H9 (cell line): ENCODE measurements at regions not wholly inside any gene's neighbourhood (a gene's known extent, or its start where the extent isn't known, plus 50 kb on each side); places are given as distances from the start of the nearest gene placed in this dataset.

Experiments used
- DNase-seq: peaks from one replicate; pipeline ENCODE4 v3.0.0-alpha.2; 2017
- H2AFZ ChIP-seq: one replicate; pipeline ENCODE4 v1.6.1; 2013; ENCODE audit warnings: mild to moderate bottlenecking, low read length, control low read depth, moderate library complexity
- H2AK5ac ChIP-seq: 2 replicates; pipeline ENCODE4 v1.6.1; 2013; ENCODE audit warnings: low read length, control low read depth, mixed read lengths; ENCODE audit not compliant: insufficient read length
- H2BK120ac ChIP-seq: one replicate; pipeline ENCODE4 v1.6.1; 2013; ENCODE audit warnings: low read depth, mild to moderate bottlenecking, low read length, control low read depth, inconsistent platforms; ENCODE audit not compliant: poor library complexity, severe bottlenecking
- H2BK12ac ChIP-seq: 2 replicates; pipeline ENCODE4 v1.6.1; 2013; ENCODE audit warnings: low read length, control low read depth, mixed read lengths, low read depth; ENCODE audit not compliant: insufficient read length
- H2BK15ac ChIP-seq: 2 replicates; pipeline ENCODE4 v1.6.1; 2013; ENCODE audit warnings: low read depth, low read length, control low read depth
- H2BK20ac ChIP-seq: one replicate; pipeline ENCODE4 v1.6.1; 2013; ENCODE audit warnings: low read depth, mild to moderate bottlenecking, low read length, control low read depth, inconsistent platforms; ENCODE audit not compliant: poor library complexity, severe bottlenecking
- H2BK5ac ChIP-seq: 2 replicates; pipeline ENCODE4 v1.6.1; 2013; ENCODE audit warnings: low read length, control low read depth, mixed read lengths; ENCODE audit not compliant: insufficient read length
- H3K14ac ChIP-seq: 2 replicates; pipeline ENCODE4 v1.6.1; 2013; ENCODE audit warnings: low read length, control low read depth; ENCODE audit not compliant: insufficient read depth
- H3K18ac ChIP-seq: 2 replicates; pipeline ENCODE4 v1.6.1; 2013; ENCODE audit warnings: low read depth, mild to moderate bottlenecking, mixed read lengths, low read length, control low read depth; ENCODE audit not compliant: insufficient read length
- H3K23ac ChIP-seq: 2 replicates; pipeline ENCODE4 v1.6.1; 2013; ENCODE audit warnings: low read length, control low read depth, mixed read lengths, low read depth; ENCODE audit not compliant: insufficient read length
- H3K23me2 ChIP-seq: 2 replicates; pipeline ENCODE4 v1.6.1; 2013; ENCODE audit warnings: low read depth, mild to moderate bottlenecking, mixed read lengths, low read length, control low read depth; ENCODE audit not compliant: insufficient read length, poor library complexity, severe bottlenecking
- H3K27ac ChIP-seq: 2 replicates; pipeline ENCODE4 v1.5.1; 2013; ENCODE audit warnings: low read length, control low read depth, mixed read lengths, low read depth; ENCODE audit not compliant: insufficient read length
- H3K27me3 ChIP-seq: 2 replicates; pipeline ENCODE4 v1.6.1; 2013; ENCODE audit warnings: low read length, control low read depth, inconsistent platforms; ENCODE audit not compliant: insufficient read depth
- H3K4ac ChIP-seq: 2 replicates; pipeline ENCODE4 v1.6.1; 2013; ENCODE audit warnings: low read depth, mild to moderate bottlenecking, control low read depth, inconsistent platforms, low read length, moderate library complexity
- H3K4me1 ChIP-seq: 2 replicates; pipeline ENCODE4 v1.6.1; 2013; ENCODE audit warnings: low read length, control low read depth, inconsistent platforms; ENCODE audit not compliant: insufficient read depth
- H3K4me2 ChIP-seq: 2 replicates; pipeline ENCODE4 v1.6.1; 2013; ENCODE audit warnings: low read length, control low read depth, mixed read lengths; ENCODE audit not compliant: insufficient read length, insufficient read depth
- H3K56ac ChIP-seq: 2 replicates; pipeline ENCODE4 v1.6.1; 2013; ENCODE audit warnings: low read depth, mild to moderate bottlenecking, mixed read lengths, low read length, control low read depth; ENCODE audit not compliant: insufficient read length
- H3K79me1 ChIP-seq: 2 replicates; pipeline ENCODE4 v1.6.1; 2013; ENCODE audit warnings: low read depth, mild to moderate bottlenecking, moderate library complexity, low read length, control low read depth, inconsistent platforms; ENCODE audit not compliant: insufficient read depth, poor library complexity, severe bottlenecking
- H3K79me2 ChIP-seq: 2 replicates; pipeline ENCODE4 v1.6.1; 2013; ENCODE audit warnings: low read length, control low read depth, inconsistent platforms; ENCODE audit not compliant: insufficient read depth
- H3K9ac ChIP-seq: 2 replicates; pipeline ENCODE4 v1.6.1; 2013; ENCODE audit warnings: low read length, control low read depth, mixed read lengths; ENCODE audit not compliant: insufficient read length; ENCODE audit errors: extremely low read depth
- H3K9me3 ChIP-seq: one replicate; pipeline ENCODE4 v1.6.1; 2013; ENCODE audit warnings: low read depth, low read length, inconsistent platforms; ENCODE audit not compliant: control insufficient read depth
- H3T11ph ChIP-seq: one replicate; pipeline ENCODE4 v1.6.1; 2013; ENCODE audit warnings: mild to moderate bottlenecking, low read length, control low read depth, inconsistent platforms
- H4K20me1 ChIP-seq: one replicate; pipeline ENCODE4 v1.6.1; 2013; ENCODE audit not compliant: control insufficient read depth, insufficient read length, insufficient read depth
- H4K5ac ChIP-seq: 2 replicates; pipeline ENCODE4 v1.6.1; 2013; ENCODE audit warnings: low read depth, mild to moderate bottlenecking, mixed read lengths, low read length, control low read depth; ENCODE audit not compliant: insufficient read length
- H4K8ac ChIP-seq: replicated peaks from 2 replicates; pipeline ENCODE4 v1.6.1; 2013; ENCODE audit warnings: low read length, control low read depth, mixed read lengths, low read depth; ENCODE audit not compliant: insufficient read length
- H4K91ac ChIP-seq: 2 replicates; pipeline ENCODE4 v1.6.1; 2013; ENCODE audit warnings: low read depth, mild to moderate bottlenecking, moderate library complexity, mixed read lengths, low read length, control low read depth; ENCODE audit not compliant: insufficient read length
- H3K27ac Mint-ChIP-seq, 3 experiments: 2 replicates in 2 of 3; 3 replicates in 1 of 3; pipeline ENCODE4 v1.8.0; 2020 to 2021; ENCODE audit warnings: mixed read lengths in 3 of 3, mild to moderate bottlenecking in 1 of 3, moderate library complexity in 1 of 3
- H3K27me3 Mint-ChIP-seq: 2 replicates; pipeline ENCODE4 v1.8.0; 2021; ENCODE audit warnings: low read depth, mild to moderate bottlenecking, moderate library complexity, mixed read lengths
- H3K36me3 Mint-ChIP-seq, 3 experiments: 2 replicates in 2 of 3; 3 replicates in 1 of 3; pipeline ENCODE4 v1.8.0; 2020 to 2021; ENCODE audit warnings: low read depth in 3 of 3, mixed read lengths in 3 of 3; ENCODE audit not compliant: insufficient read depth in 1 of 3
- H3K4me1 Mint-ChIP-seq, 2 experiments: 2 replicates each; pipeline ENCODE4 v1.8.0; 2020; ENCODE audit warnings: mixed read lengths in 2 of 2
- H3K4me3 Mint-ChIP-seq, 2 experiments: 2 replicates in 1 of 2; 3 replicates in 1 of 2; pipeline ENCODE4 v1.8.0; 2020 to 2021; ENCODE audit warnings: mild to moderate bottlenecking in 2 of 2, mixed read lengths in 2 of 2, moderate library complexity in 1 of 2
- H3K9me3 Mint-ChIP-seq, 2 experiments: 2 replicates in 1 of 2; 3 replicates in 1 of 2; pipeline ENCODE4 v1.8.0; 2020; ENCODE audit warnings: mild to moderate bottlenecking in 2 of 2, mixed read lengths in 2 of 2, moderate library complexity in 1 of 2
- CTCF ChIP-seq: fragments of 200-600 bp; sonication (generic); conservative IDR thresholded peaks from 3 replicates; pipeline ENCODE4 v1.8.0; 2021; ENCODE audit warnings: antibody characterized with exemption, mild to moderate bottlenecking

- H3K4me1 Mint-ChIP-seq, result peaks cover 3 to 9% of the 10 kb centered on the region in 2 experiments
Measured at GRCh38 chr2:184504252-184504651, 94.1 kb upstream of the ZNF804A start.

More at GRCh38 chr2:184504252-184504651, 94.1 kb upstream of the ZNF804A start:
- Histone ChIP-seq H3K4ac (no peak overlapping the region), H4K5ac (no peak overlapping the region), H3K27ac (no peak overlapping the region), H4K20me1 (no peaks in the 10 kb centered on the region), H3T11ph (no peak overlapping the region), H2BK20ac (no peak overlapping the region), H2AFZ (no peak overlapping the region), H3K18ac (no peak overlapping the region), H4K91ac (no peak overlapping the region), H3K27me3 (no peaks in the 10 kb centered on the region), H2AK5ac (no peak overlapping the region), H3K23me2 (no peaks in the 10 kb centered on the region), H3K14ac (no peak overlapping the region), H3K56ac (no peak overlapping the region), H3K9me3 (no peaks in the 10 kb centered on the region), H3K79me1 (no peaks in the 10 kb centered on the region), H3K4me1 (no peaks in the 10 kb centered on the region), H3K23ac (no peak overlapping the region), H2BK120ac (no peak overlapping the region), H3K4me2 (no peak overlapping the region), H3K79me2 (no peaks in the 10 kb centered on the region), H3K9ac (no peak overlapping the region), H2BK5ac (no peak overlapping the region), H4K8ac (no peak overlapping the region), H2BK12ac (no peak overlapping the region), H2BK15ac (no peak overlapping the region)
- Mint-ChIP-seq H3K36me3 (no peaks in the 10 kb centered on the region), H3K4me3 (no peak overlapping the region), H3K27ac (no peak overlapping the region; a peak in 1 of 7 replicates), H3K9me3 (peaks cover 0 to under 1% of the 10 kb centered on the region in 2 experiments; a peak in 1 of 5 replicates), H3K27me3 (no peaks in the 10 kb centered on the region)
- TF ChIP-seq CTCF, result no peak
- no peak for DNase-seq
